Eye (tissue), 1 donor: ENCODE measurements at regions not wholly inside any gene's neighbourhood (a gene's known extent, or its start where the extent isn't known, plus 50 kb on each side); places are given as distances from the start of the nearest gene placed in this dataset.
A peak's percentile ranks its signal among the peaks of the same experiment; 100 is the strongest.

Experiments
- DNase-seq: peaks from one replicate; pipeline ENCODE4 v3.0.0-alpha.2; 2015

DNA sequence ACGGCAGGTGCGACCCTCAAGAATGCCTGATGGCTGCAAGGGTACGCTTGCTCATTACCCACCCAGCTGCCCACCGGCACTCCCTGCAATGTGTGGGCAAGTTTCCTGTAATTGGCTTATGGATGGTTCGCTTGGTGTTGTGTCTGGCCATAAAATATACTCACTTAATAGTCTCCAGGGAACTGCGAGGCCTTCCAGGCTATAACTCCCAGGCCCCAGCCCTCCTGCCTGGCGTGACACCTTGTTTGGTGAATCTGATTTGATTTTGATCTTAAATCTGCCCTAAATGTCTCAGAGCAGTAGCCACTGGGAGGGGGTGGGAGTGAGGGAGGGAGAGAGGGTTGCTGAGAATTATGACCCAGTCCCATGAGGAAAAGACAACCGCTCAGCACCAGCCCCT is 572.2 kb downstream of the BUD13 start:
- peak; percentile 33 for DNase-seq

DNA sequence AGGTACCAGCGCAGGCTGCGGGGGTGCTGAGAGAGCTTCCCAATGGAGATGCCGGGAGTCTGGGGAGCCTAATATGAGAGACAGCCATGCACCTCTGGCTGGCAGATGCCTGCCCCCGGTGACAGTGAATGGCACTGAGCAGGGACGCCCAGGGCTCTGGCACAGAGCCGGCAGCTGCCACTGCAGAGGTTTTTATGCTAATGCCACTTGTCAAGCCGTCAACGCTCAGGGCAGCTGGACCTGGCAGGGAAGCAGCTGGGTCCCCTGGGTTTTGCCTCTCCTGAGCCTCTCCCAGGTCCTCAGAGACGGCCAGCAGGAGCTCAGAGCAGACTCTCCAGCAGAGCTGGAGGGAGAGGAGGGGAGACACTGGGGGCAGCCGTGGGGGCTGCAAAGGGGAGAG is 573.6 kb downstream of the BUD13 start:
- peak; percentile 60 for DNase-seq

DNA sequence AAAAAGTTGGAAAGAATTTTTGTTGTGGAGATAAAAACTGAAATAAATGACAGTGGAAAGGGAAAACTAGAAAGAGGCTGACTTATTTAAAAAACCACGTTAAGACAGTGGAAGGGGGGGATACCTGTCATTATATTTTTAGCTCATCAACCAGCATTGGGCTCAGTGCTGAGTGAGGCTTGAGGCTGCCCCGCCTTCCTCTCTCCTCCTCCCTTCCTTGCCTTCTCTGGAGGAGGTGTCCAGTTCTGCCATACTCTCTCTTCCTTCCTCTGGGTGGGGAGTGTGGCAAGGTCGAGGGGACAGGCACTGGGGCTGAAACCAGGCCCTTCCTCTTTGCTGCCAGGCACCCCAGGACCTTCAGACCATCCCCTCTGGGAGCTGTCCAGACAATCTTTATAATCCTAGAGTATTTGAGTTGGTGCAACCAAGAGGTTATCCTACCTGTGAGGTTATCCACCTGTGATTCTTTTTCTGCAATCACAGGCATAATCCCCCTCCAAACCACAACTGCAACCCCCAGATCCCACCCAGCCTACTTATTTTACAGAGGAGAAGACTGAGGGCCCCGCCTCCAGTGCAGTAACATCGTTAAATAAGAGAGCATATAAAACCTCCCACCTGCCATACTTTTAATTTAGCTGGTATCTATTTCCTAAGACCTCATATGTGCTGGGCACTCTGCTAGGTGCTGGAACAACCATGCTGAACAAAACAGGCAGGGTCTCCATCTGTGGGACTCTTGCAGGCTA is 578.5 kb downstream of the BUD13 start:
- no peak for DNase-seq

DNA sequence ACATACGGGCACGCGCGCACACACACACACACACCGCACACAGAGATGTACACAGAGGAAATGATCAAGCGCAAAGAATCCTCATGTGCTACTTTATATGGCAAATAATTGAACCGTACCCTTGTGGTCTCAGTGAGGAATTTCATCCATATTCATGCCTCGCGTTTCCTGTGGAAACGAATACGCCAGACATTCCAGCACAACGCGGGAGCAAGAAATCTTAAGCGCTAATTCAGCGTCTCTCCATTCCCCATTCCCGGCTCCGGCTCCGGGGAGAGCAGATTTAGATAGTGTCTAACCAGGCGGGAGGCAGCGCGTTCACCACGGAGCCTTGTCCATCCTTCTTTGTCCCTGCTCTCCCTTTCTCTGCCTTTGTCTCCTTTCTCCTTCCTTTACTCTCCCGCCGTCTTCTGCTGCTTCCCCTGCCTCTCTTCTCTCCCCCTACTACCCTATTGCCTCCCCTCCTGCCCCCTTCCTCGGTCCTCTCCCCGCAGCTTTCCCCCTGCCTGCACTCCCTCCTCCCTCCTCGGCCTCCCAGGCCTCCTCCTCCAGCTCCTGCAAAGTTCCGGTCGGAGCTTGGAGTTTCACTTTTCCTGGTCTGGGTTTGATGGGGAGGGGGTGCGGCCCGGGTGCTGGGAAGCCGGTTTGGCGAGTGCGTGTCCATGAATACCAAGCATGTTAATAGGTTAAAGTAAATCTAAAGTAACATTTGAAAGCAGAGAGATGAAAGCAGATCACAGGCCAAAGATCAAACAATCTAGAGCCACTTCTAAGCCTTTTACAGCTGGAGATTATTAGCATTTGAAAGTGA is 579.3 kb downstream of the BUD13 start:
- DNase-seq: peak; percentile 89

DNA sequence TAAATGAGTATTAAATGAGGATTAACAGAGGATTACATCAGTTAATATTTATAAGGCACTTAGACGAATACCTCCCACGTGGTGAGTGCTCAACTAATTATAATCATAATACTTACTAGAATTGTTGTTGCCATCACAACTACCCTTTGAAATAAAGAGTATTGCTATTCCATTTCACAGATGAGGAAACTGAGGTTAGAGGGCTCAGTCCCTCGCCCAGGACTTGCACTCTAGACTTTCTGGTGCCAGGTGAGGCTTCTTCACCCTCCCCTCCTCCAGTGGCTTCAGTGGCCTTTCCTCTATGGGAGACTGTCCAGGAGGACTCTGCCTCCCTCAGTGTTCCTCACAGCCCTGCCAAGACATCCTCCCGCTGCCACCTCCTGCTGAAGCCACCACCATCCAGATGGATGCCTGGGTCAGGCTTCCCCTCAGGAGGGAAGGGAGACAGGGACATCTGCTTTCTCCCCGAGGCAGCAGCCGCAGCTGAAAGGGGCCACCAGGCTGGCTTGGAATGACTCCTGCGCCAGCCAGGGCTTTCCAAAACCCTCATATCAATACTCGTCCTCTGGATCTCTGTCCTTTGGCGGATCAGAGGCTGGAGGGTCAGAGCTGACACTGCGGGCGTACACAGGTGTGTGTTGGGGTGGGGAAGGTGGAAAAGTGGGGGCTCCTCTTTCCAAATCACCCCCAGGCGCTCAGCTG is 580.1 kb downstream of the BUD13 start:
- DNase-seq: peak; percentile 73

DNA sequence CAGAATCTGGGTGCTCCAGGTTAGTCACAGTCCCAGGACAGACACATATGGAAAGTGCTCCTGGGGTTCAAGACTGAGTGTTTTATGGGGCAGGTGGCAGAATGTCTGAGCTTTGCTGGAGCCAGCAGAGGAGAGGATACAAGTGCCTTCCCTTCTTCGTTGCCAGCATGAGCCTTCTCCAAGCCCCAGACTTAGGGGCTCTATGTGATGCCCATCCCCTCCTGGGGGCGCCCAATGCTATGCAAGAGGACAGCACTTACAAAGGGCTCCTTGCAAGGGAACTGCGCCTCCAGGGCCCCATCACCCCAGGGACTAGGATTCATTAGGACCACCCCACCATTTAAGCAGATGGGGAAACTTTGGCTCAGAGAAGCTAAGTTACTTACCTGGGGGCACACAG is 581.9 kb downstream of the BUD13 start:
- DNase-seq: no peak

DNA sequence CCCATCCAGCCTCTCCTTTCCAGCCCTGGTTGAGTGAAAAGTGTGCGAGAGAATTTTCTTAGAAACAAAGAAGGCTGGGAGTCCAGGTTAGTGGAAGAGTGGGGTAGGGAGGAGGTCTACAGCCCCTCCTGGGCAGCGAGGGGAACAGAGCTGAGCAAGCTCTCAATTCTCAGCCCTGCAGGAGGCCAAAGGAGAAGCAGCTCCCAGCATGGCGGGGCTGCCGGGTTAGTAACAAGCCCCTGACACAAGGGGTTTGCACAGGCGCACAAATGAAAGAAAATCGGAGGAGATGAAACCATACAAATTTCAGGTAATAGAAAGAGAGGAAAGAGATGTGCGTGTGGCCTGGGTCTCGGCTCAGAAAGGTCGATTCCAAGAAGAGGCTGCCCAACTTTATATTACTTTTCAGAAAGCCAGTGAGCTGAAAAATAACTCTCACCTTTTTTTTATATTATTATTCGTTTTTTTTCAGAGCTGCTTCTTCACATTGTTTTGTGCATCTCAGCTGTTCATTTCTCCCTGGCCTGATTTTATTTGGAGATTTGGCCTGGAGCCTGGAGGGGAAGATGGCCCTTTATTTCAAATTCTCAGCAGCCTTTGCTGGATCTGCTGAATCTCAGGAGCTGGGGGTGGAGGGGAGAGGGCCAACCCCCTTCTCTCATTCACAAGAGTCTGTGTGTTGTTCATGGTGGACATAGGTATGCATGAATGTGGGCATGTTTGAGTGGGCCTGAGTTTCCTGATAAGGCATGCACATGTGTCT is 583.2 kb downstream of the BUD13 start:
- DNase-seq: no peak

DNA sequence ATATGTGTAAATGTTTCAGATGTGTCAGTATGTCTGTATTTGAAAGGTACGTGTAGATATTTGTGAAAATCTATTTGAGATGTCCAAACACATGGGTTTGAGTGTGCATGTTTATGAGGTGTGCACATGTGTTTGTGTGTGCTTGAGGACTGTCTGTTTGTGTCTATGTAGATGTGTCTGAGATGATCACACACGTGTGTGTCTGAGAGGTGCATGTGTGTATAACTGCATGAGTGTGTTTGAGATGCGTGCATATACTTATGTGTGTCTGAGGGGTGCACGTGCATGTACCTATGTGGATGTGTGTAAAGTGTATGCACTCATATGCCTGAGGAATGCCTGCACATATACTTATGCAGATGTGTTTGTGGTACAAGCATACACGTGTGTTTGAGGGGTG is 584.4 kb downstream of the BUD13 start:
- no peak for DNase-seq

DNA sequence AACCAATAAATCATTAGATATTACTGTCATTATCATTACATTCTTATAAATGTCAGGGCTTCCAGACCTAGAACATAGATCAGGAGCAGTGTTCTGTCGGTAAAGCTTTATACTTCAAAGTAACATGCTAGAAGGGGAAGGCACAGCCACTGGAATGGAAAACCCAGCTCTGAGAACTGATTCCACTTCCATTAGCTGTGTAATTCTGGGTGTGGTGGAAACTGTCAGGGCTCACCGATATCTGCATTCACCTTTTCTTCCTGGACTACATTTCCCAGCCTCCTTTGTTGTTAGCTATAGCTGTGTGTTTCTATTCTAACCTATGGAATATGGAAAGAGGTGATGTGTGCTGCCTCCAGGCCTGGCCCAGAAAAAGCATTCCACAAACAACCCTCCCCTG is 585.8 kb downstream of the BUD13 start:
- DNase-seq: no peak

DNA sequence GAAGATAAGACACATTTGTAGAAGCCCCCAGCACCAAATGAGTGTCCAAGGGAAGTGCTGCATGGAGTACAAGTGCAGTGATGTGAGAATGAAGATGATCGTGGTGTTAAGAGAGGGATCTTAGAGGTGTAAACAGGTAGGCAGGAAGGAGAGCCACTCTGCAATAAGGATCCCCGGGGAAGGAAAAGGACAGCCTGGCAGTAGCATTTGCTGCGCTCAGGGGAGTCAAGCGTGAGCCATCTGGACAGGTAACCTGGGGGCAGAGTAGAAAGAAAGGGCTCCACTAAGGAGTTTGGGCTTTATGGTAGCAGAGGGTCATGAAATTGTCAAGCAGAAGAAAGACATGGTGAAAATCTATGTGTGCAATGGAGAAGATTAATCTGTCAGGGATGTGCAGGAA is 587.2 kb downstream of the BUD13 start:
- DNase-seq: no peak

DNA sequence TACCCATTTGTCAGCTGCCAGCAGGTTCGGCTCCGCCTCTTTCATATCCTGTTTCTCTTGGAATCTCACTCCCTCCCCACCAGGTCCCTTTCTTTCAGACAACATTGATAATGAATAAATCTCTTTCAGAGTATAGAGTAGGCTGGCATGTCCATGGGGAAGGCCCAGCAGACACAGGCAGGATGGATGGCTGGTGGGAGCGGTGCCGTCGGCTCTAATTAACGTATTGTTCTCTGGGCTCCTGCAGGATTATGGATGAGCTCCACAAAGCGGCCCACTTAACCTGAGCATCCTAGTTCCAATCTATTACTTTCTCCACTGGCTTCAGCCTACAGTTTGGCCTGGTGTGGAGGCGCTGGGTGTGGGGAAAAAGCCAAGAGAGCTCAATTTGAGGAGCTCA is 588.0 kb downstream of the BUD13 start:
- DNase-seq: no peak

DNA sequence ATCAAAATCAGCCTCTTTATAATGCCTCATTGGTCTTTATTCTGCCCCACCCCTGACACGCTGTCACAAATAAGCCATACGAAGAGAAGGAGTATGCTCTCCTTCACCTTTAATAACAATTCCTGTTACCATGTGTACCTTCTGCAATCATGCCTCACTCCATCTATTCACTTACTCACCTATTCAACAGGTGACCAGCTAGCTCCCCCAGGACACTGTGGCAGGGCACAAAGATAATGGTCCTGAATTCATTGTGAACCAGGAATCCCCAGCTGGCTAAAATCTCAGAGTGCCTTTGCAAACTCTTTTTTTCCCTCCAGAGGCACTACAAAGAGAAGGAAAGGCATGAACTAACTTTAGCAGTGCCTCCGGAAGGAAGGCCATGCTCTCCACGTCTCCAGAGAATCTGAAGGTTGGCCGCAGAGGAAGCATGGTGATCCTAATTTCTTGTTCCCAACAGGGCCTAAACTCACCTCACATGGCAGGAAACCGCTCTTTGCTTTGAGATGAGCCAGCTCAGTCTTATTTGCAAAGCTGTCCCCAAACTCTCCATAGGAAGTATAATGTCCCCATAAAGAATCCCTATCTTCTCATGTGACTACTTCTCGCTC is 590.3 kb downstream of the BUD13 start:
- DNase-seq: no peak

DNA sequence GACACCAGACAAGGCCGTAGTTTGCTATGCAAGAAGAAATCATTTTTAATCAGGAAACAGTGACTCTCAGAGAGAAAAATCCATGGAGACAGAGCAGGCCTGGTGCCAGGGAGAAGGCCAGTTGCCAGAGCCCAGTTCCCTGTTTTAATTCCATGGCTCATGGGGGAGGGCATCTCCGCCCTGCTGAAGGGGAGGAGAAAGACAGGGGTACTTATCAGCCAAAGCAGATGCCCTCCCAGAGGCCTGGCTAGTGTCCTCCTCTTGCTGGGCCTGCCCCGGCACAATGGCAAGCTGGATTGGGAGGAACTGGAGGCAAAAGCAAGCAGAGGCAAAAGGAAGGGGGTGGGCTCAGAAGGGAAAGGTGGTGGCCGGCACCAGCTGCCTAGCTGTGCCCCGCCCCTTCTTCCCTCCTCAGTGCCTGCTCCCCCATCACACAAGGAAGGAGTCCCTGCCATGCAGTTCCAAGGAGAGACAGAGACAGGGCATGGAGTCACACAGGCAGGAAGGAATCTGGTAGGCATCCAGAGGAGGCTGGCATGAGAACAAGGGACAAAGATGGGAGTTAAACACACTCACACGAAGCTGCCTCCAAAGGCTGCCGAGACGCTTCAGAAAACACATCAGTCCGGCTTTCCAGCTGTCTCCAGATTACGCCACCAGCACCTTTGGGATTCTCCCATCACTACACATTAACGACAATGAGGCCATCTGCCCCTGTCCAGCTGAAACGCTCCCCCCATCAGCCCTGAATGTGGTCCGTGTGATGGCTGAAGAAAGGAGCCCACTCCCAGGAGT is 591.8 kb downstream of the BUD13 start:
- peak; percentile 82 for DNase-seq

DNA sequence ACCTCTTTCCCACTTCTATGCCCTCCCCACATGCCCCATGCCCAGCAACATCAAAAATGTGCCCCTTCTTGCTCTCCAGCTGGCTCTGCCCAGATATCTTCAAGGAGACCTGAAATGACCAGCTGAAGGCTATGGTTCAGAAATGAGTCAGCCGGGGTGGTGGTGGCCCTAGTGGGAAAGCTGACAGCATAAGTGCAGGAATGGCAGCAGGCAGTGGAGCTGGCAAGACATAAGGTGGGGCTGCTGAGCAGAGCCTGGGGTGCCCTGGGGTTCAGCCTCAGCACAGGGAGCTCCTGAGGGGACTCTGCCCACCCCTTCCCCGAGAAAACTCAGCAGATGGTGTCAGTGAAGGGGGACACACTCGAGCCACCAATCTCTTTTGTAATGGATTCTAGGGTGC is 593.4 kb downstream of the BUD13 start:
- DNase-seq: no peak

DNA sequence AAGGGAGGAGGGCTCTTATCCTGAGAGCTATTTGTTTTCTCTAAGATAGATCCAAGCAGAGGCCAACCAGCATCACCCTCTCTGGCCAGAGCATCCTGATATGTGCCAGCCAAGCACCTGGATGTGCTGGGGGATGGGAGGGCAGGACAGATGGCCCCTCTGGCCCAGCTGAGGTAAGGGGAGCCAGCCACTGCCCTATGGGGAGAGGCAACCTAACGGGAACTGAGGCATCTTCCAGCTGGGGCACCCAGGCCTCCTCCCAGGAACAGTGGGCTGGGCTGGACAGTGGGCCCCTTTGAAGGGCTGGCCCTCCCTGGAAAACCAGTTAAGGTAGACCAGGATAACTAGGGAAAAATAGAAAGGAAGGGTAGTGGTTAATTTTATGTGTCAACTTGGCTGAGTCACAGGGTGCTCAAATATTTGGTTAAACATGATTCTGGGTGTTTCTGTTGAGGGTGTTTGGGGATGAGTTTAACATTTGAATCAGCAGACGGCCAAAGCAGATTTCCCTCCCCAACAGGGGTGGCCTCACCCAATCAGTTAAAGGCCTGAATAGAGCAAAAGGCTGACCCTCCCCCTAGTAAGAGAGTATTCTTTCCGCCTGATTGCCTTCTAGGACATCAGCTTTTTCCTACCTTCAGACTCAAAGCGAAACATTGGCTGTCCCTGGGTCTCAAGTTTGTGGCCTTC is 595.1 kb downstream of the BUD13 start:
- no peak for DNase-seq

DNA sequence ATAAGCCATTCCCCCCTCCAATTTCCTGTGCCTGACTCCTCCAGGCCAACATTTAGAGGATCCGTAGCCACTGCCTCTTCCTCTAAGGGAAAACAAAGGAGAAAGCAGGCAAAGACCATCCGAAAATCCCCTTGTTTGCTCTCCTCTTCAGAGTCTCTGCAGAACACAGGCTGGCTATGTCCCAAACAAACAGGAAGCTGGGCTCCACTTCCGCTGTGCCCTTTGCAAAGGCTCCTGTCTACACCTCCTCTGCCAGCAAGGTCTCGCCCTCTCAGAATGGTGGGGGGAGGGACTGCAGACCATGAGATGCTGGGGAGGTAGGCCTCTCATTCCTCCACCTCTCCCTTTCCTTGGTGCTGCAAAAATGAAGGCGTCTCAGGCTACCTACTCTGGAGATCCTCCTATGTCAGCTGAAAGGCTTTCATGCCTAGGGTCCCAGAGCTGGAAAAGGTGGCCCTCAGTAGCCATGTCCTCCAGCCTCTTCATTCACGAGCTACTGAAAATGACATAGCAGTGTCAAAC is 596.2 kb downstream of the BUD13 start:
- no peak for DNase-seq

DNA sequence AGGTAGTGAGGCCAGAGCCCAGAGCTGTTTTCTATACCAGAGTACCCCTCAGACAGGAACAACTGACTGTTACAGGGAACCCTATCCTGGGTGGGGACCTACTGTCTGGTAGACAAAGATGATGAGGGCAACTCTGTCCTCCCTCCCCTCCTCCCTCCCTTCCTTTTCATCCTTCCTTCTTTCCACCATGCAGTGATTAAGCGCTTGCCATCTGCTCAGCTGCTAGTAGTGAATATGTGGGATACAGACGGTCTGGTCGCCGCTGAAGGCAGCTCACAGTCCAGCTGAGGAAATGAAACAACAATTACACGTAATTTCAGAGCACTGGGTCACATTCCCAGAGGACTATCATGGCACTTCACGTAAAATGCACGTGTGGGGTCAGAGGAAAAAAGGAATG is 597.1 kb downstream of the BUD13 start:
- DNase-seq: peak; percentile 48

DNA sequence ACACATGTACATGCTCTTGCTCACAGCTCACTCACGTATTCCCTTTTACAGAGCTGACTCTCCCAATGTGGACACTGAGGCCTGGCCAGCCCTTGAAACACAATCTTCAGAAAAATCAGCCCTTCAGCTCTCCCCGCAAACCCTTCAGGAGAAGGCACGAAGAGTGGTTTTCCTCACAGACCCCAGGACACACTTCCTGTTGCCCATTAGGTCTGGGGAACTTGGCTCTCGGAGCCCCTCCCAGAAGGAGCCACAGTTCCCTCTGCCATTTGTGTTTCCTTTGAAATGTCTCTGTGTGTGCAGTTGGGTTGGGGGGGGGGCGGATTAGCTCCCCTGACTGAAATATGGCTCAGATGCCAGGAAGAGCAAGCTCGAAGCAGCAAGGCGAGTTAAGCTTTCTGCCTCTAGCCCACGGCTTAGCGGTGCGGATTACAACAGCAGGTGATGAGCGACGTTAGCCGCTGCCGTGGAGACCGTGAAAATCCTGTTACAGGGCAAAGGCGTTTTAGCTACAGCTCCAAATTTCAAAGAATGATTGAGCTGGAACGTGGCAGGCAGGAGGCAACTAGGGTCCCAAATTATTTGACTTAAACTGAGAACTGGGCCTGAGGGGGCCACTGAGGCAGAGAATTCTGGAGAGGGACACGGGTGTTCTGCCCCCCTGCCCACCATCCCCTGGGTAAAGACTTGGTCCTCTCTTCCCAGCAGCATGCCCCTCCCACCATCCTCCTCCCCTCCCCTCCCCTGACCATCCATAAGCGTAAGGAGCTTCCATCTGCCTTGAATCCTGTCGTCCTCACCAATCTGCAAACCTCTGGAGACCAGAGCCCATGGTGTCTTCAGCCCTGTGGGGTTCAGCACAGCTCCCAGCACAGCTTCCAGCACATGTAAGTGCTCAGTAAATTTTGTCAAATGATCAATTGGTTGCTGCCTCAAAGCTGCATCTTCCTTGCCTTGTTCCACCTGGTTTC is 598.6 kb downstream of the BUD13 start:
- DNase-seq: peak; percentile 70

DNA sequence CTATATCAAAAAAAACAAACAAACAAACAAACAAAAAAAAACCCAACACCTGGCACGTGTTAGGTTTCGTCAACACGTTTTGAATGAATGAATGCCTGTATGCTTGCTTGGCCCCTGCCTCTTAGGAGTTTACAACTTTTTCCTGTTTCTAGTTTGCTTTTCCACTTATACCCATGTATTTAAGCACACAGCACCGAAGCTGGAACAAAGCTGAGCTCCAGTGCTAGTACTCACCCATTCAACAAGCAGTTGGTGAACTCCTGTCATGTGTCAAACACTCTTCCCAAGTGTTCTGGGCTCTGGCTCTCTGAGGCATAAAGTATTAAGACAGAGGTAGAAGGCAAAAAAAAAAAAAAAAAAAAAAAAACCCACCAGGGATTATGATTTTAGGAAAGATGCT is 599.3 kb downstream of the BUD13 start:
- no peak for DNase-seq

DNA sequence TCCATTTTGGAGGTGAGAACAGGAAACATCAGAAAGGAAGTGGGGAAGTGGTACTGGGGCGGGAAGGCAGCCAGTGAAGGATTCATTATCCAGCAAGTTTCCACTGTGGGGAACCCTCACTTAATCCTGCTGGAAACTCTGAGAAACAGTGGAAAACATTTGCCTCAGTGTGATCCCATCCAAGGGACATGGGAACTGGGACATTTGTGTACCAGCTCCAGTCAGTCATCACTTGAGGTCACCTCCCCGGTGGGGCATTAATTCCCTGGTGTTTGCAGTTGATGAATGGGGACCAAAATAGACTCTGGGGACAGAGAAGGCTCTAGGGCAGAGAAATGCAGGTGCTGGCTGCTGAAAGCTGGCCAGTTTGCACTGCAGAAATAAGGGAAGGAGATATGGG is 599.9 kb downstream of the BUD13 start:
- no peak for DNase-seq
